OCI-LY1 (cell line): ENCODE measurements at regions not wholly inside any gene's neighbourhood (a gene's known extent, or its start where the extent isn't known, plus 50 kb on each side); places are given as distances from the start of the nearest gene placed in this dataset.

Source experiments
- H2AFZ ChIP-seq: fragments of 200-600 bp; sonication (generic), shearing (Covaris generic); 2 replicates; pipeline ENCODE4 v1.6.0; 2014; ENCODE audit warnings: antibody characterized with exemption, mild to moderate bottlenecking, low read length
- H3F3A ChIP-seq: fragments of 200-600 bp; sonication (generic), shearing (Covaris generic); 2 replicates; pipeline ENCODE4 v1.6.0; 2014; ENCODE audit warnings: mild to moderate bottlenecking, antibody characterized with exemption, low read length, moderate library complexity; ENCODE audit not compliant: insufficient read depth
- H3K27ac ChIP-seq: fragments of 200-600 bp; sonication (generic); 2 replicates; pipeline ENCODE4 v1.5.1; 2014; ENCODE audit warnings: low read length, mixed run types, mild to moderate bottlenecking, low read depth; ENCODE audit not compliant: poor library complexity, severe bottlenecking
- H3K27me3 ChIP-seq: fragments of 200-600 bp; sonication (generic); 2 replicates; pipeline ENCODE4 v1.6.0; 2014; ENCODE audit warnings: antibody characterized with exemption, mild to moderate bottlenecking, low read length, moderate library complexity; ENCODE audit not compliant: insufficient read depth
- H3K36me3 ChIP-seq: fragments of 200-600 bp; sonication (generic); 2 replicates; pipeline ENCODE4 v1.6.1; 2014; ENCODE audit warnings: mild to moderate bottlenecking, antibody characterized with exemption, low read length, moderate library complexity, mixed read lengths; ENCODE audit not compliant: insufficient read depth
- H3K4me1 ChIP-seq: fragments of 200-600 bp; sonication (generic); 2 replicates; pipeline ENCODE4 v1.5.1; 2014; ENCODE audit warnings: mild to moderate bottlenecking, low read length, moderate library complexity; ENCODE audit not compliant: insufficient read depth, severe bottlenecking
- H3K4me2 ChIP-seq: fragments of 200-600 bp; sonication (generic), shearing (Covaris generic); 2 replicates; pipeline ENCODE4 v1.6.1; 2014; ENCODE audit warnings: low read length
- H3K4me3 ChIP-seq: fragments of 200-600 bp; sonication (generic); 2 replicates; pipeline ENCODE4 v1.5.1; 2014; ENCODE audit warnings: low read length, low read depth, mild to moderate bottlenecking, mixed read lengths; ENCODE audit not compliant: poor library complexity, severe bottlenecking
- H3K79me2 ChIP-seq: fragments of 200-600 bp; shearing (Covaris generic); 2 replicates; pipeline ENCODE4 v1.6.1; 2016; ENCODE audit warnings: mixed run types, low read length, mixed read lengths; ENCODE audit not compliant: insufficient read depth
- H3K9ac ChIP-seq: fragments of 200-600 bp; sonication (generic), shearing (Covaris generic); 2 replicates; pipeline ENCODE4 v1.6.1; 2014; ENCODE audit warnings: mild to moderate bottlenecking, low read length, mixed read lengths
- H3K9me2 ChIP-seq: fragments of 200-600 bp; sonication (generic), shearing (Covaris generic); 2 replicates; pipeline ENCODE4 v1.6.1; 2014; ENCODE audit warnings: low read depth, mild to moderate bottlenecking, low read length, mixed read lengths
- H3K9me3 ChIP-seq: fragments of 200-600 bp; shearing (Covaris generic); 2 replicates; pipeline ENCODE4 v1.6.1; 2014; ENCODE audit warnings: low read length, mixed read lengths
- H4K20me1 ChIP-seq: fragments of 200-600 bp; sonication (generic), shearing (Covaris generic); 2 replicates; pipeline ENCODE4 v1.6.0; 2016; ENCODE audit warnings: mild to moderate bottlenecking, low read length; ENCODE audit not compliant: insufficient read depth
- EZH2 ChIP-seq: fragments of 200-600 bp; sonication (generic), shearing (Covaris generic); IDR thresholded peaks from 2 replicates; pipeline ENCODE4 v1.8.0; 2017; ENCODE audit warnings: borderline replicate concordance, mixed run types, mild to moderate bottlenecking, antibody characterized with exemption, low read length, moderate library complexity, mixed read lengths
- TF ChIP-seq, protein P1 (sequence below): fragments of 200-600 bp; sonication (generic), shearing (Covaris generic); IDR thresholded peaks from 2 replicates; pipeline ENCODE4 v1.5.1; 2017; ENCODE audit warnings: mild to moderate bottlenecking, antibody characterized with exemption, low read length, moderate library complexity, mixed read lengths

DNA sequence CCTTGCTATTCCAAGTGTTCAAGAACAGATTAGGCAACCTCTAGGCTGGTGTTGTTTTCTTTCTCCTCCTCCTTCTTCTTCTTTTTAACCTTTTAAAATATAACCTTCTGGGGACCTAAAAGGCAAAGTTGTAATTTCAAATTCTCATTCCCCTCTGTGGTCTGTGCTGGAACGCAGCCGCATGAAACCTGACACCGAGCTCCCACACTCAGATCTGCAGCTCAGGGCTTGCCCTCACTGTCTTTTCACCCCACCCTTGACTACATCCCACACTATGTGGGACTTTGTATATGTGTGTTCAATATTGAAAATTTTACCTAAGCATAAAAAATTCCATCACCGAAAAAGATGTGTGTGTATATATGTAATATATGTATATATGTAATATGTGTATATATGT, 62.0 kb upstream of the ARHGAP42 start:
- Histone ChIP-seq H3F3A (no peaks in the 10 kb centered on the region), H3K4me1 (no peaks in the 10 kb centered on the region), H3K9me2 (no peaks in the 10 kb centered on the region), H3K4me2 (no peak overlapping the region), H3K9me3 (no peaks in the 10 kb centered on the region; the same call in 1 of the 2 replicates), H3K27ac (no peak overlapping the region), H3K4me3 (no peak overlapping the region), H2AFZ (no peak overlapping the region), H3K27me3 (no peaks in the 10 kb centered on the region), H4K20me1 (no peaks in the 10 kb centered on the region), H3K9ac (no peak overlapping the region), H3K79me2 (no peaks in the 10 kb centered on the region), H3K36me3 (no peaks in the 10 kb centered on the region)
- no peak for TF ChIP-seq EZH2
- TF ChIP-seq, protein P1, sequence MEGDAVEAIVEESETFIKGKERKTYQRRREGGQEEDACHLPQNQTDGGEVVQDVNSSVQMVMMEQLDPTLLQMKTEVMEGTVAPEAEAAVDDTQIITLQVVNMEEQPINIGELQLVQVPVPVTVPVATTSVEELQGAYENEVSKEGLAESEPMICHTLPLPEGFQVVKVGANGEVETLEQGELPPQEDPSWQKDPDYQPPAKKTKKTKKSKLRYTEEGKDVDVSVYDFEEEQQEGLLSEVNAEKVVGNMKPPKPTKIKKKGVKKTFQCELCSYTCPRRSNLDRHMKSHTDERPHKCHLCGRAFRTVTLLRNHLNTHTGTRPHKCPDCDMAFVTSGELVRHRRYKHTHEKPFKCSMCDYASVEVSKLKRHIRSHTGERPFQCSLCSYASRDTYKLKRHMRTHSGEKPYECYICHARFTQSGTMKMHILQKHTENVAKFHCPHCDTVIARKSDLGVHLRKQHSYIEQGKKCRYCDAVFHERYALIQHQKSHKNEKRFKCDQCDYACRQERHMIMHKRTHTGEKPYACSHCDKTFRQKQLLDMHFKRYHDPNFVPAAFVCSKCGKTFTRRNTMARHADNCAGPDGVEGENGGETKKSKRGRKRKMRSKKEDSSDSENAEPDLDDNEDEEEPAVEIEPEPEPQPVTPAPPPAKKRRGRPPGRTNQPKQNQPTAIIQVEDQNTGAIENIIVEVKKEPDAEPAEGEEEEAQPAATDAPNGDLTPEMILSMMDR = no peak

GRCh38 chr11:100629671-100630070, 57.4 kb upstream of the ARHGAP42 start:
- no peaks in the 10 kb centered on the region for H3K36me3 ChIP-seq
- no peak overlapping the region for H3K4me3 ChIP-seq
- H3K4me1 ChIP-seq = no peaks in the 10 kb centered on the region
- TF ChIP-seq EZH2 = no peak
- TF ChIP-seq, protein P1 = no peak
- H3K27ac ChIP-seq = no peak overlapping the region
- H3K4me2 ChIP-seq = no peak overlapping the region
- no peaks in the 10 kb centered on the region for H3K9me2 ChIP-seq
- H4K20me1 ChIP-seq = no peaks in the 10 kb centered on the region
- H3F3A ChIP-seq = no peaks in the 10 kb centered on the region
- H3K27me3 ChIP-seq = no peaks in the 10 kb centered on the region
- no peaks in the 10 kb centered on the region for H3K9me3 ChIP-seq
- H3K9ac ChIP-seq = no peak overlapping the region
- H2AFZ ChIP-seq = no peak overlapping the region
- H3K79me2 ChIP-seq = no peaks in the 10 kb centered on the region

GRCh38 chr11:100630898-100631297, 56.2 kb upstream of the ARHGAP42 start:
- H3F3A ChIP-seq = no peaks in the 10 kb centered on the region
- no peak overlapping the region for H2AFZ ChIP-seq
- H3K27ac ChIP-seq = no peak overlapping the region
- H3K79me2 ChIP-seq = no peaks in the 10 kb centered on the region
- no peaks in the 10 kb centered on the region for H3K9me2 ChIP-seq
- no peaks in the 10 kb centered on the region for H4K20me1 ChIP-seq
- H3K4me1 ChIP-seq = no peaks in the 10 kb centered on the region
- no peak overlapping the region for H3K4me3 ChIP-seq
- no peaks in the 10 kb centered on the region for H3K36me3 ChIP-seq
- no peak for TF ChIP-seq EZH2
- H3K4me2 ChIP-seq = no peak overlapping the region
- H3K9ac ChIP-seq = no peak overlapping the region
- no peaks in the 10 kb centered on the region for H3K27me3 ChIP-seq
- no peaks in the 10 kb centered on the region for H3K9me3 ChIP-seq

- H3K4me2 ChIP-seq = no peak overlapping the region
- no peak overlapping the region for H2AFZ ChIP-seq
These were observed 55.8 kb upstream of the ARHGAP42 start for GRCh38 chr11:100631316-100631715.

More at GRCh38 chr11:100631316-100631715, 55.8 kb upstream of the ARHGAP42 start:
- Histone ChIP-seq H3K27me3 (no peaks in the 10 kb centered on the region), H3K27ac (no peak overlapping the region), H3K4me1 (no peaks in the 10 kb centered on the region), H3K9me2 (no peaks in the 10 kb centered on the region), H3F3A (no peaks in the 10 kb centered on the region), H3K79me2 (no peaks in the 10 kb centered on the region), H4K20me1 (no peaks in the 10 kb centered on the region), H3K9me3 (no peaks in the 10 kb centered on the region), H3K4me3 (no peak overlapping the region), H3K36me3 (no peaks in the 10 kb centered on the region), H3K9ac (no peak overlapping the region)
- no peak for TF ChIP-seq EZH2
- TF ChIP-seq, protein P1 = no peak
